ENCODE measurements at regions not wholly inside any gene's neighbourhood (a gene's known extent, or its start where the extent isn't known, plus 50 kb on each side); places are given as distances from the start of the nearest gene placed in this dataset.

DNA sequence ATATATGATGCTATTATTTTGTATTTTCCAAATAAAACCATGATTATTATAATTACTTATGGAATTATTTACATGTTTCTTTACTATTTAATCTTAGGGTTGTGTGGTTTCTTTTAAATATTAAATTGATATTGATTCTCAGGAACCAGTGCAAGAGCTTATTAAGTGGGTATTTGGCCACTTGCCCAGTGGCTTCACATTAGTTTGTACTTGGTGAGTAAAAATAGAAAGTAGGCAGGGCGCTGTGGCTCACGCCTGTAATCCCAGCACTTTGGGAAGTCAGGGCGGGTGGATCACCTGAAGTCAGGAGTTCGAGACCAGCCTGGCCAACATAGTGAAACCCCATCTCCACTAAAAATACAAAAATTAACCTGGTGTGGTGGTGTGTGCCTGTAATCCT lies 497.1 kb downstream of the PTPRC start:
- TF ChIP-seq CTCF (IDR thresholded peaks at IDR 0.05; ENCODE audit: low read depth, low read length) (no peak), EZH2phosphoT487 (IDR thresholded peaks at IDR 0.05; ENCODE audit: low read depth) (no peak)

All from OCI-LY3 (cell line).